ENCODE measurements at regions not wholly inside any gene's neighbourhood (a gene's known extent, or its start where the extent isn't known, plus 50 kb on each side); places are given as distances from the start of the nearest gene placed in this dataset.

DNA sequence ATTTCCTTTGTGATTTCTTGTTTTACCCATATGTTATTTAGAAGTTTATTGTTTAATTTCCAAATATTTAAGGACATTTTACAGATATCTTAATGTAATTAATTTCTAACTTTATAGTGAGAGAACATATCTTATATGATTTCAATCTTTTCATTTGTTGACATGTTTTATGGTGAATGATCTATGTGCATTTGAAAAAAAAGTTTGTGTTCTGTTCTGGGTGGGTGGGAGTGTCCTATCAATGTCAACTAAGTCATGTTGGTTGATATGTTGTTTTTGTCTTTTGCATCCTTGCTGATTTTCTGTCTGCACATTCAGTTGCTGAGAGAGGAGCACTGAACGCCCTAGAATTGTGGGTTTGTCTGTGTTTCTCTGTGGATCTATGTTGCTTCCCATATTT, 50.3 kb upstream of the CBFA2T3 start:
- peaks cover 10% of the 10 kb centered on the region for H3K9me3 Mint-ChIP-seq
- peaks cover 4% of the 10 kb centered on the region for H3K36me3 Mint-ChIP-seq
- no peaks in the 10 kb centered on the region for H3K27me3 Mint-ChIP-seq
- H3K27ac Mint-ChIP-seq, result no peak overlapping the region
- peaks cover 37% of the 10 kb centered on the region for H3K4me1 Mint-ChIP-seq
- H3K4me3 Mint-ChIP-seq, result no peak overlapping the region

DNA sequence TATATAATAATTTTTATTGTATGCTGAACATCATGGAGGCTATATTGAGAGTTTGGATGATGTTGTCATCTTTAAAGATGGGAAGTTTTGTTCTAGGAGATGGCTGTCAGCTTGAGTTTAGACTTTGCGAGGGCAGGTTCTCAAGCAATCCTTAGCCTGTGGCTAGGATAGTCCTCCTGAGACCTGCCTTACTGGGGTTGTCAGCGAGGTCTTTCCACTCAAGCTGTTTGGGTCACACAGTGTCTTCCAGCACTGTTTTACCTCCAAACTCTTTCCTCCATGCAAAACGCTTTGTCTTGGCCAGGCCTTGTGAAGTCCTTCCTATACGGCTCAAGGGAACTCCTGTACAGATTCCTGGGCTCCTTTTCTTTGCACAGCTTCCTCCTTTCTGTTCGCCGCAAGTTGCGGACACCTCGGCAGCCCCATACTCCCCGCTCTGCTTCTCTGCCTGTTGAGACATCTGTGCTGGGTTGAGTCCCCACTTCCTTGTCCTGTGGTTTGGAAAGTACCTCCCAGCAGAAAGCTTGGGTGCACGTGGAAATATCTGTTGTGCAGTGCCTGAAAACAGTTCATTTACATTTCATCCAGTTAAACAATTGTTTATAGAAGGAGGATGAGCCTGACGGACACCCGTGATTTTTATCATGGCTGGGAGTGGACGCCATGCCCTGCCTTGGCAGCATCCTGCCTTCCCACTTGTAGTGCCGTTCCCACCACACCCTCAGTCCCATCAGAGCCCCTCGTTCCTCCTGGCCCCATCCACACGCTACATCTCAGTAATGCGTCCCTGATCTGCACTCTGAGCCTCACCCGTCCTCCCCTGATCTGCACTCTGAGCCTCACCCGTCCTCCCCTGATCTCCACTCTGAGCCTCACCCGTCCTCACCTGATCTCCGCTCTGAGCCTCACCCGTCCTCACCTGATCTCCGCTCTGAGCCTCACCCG, 55.0 kb upstream of the CBFA2T3 start:
- H3K27ac Mint-ChIP-seq, result peak overlapping the region; percentile 95
- H3K4me3 Mint-ChIP-seq, result peak overlapping the region; percentile 83
- H3K9me3 Mint-ChIP-seq, result peaks cover 5% of the 10 kb centered on the region
- no peaks in the 10 kb centered on the region for H3K36me3 Mint-ChIP-seq
- no peaks in the 10 kb centered on the region for H3K27me3 Mint-ChIP-seq
- H3K4me1 Mint-ChIP-seq, result peaks cover 51% of the 10 kb centered on the region

DNA sequence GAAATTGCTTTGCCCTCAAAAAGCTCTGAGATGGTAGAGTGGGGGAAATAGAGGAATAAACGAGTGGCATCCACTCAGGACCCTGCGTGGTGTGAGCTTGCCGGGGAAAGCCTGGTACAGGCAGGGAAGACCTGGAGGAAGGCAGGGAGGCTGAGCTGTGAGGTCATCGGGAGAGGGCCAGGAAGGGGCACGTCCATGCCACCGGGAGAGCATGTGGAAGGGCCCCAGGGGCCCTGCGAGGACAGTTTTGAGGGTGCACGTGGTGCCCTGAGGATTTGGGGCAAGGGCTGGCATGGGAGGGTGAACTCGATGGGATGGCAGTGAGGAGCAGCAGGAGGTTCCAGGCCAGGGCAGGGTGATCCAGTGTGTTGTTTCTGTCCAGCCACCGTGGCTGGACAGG, 56.3 kb upstream of the CBFA2T3 start:
- Mint-ChIP-seq H3K36me3 (no peaks in the 10 kb centered on the region), H3K4me1 (peaks cover 46% of the 10 kb centered on the region), H3K27me3 (no peaks in the 10 kb centered on the region), H3K4me3 (no peak overlapping the region), H3K9me3 (peaks cover 5% of the 10 kb centered on the region), H3K27ac (peak overlapping the region; percentile 76)

- Mint-ChIP-seq H3K27ac (no peak overlapping the region), H3K4me1 (peaks cover 46% of the 10 kb centered on the region)
These were observed 57.0 kb upstream of the CBFA2T3 start for GRCh38 chr16:89033796-89034572.

DNA sequence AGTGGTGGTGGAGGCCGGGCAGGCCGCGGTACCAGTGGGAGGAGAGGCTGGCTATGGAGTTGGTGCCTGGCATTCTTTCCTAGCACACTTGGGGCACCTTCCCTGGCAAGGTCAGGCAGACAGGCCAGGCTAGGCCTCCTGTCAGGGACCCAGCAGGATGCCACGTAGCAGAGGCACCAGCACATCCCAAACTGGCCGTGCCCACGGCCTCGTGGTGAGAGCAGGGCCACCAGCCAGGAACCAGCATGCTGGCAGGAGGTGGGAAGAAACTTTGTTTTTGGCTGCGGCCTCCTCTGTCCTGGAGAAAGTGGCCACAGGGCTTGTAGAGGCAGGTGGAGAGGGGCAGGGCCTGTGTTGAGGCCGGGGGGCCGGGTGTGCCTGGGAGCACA, 57.6 kb upstream of the CBFA2T3 start:
- H3K4me1 Mint-ChIP-seq, result peaks cover 46% of the 10 kb centered on the region
- no peak overlapping the region for H3K27ac Mint-ChIP-seq
- no peaks in the 10 kb centered on the region for H3K27me3 Mint-ChIP-seq
- H3K36me3 Mint-ChIP-seq, result no peaks in the 10 kb centered on the region
- no peak overlapping the region for H3K4me3 Mint-ChIP-seq
- peaks cover 5% of the 10 kb centered on the region for H3K9me3 Mint-ChIP-seq

More at GRCh38 chr16:89033796-89034572, 57.0 kb upstream of the CBFA2T3 start:
- Mint-ChIP-seq H3K9me3 (peaks cover 5% of the 10 kb centered on the region), H3K27me3 (no peaks in the 10 kb centered on the region), H3K36me3 (no peaks in the 10 kb centered on the region), H3K4me3 (no peak overlapping the region)

GRCh38 chr16:89034971-89035668, 58.1 kb upstream of the CBFA2T3 start:
- peaks cover 5% of the 10 kb centered on the region for H3K9me3 Mint-ChIP-seq
- no peaks in the 10 kb centered on the region for H3K27me3 Mint-ChIP-seq
- H3K4me3 Mint-ChIP-seq, result peak overlapping the region; percentile 26
- no peaks in the 10 kb centered on the region for H3K36me3 Mint-ChIP-seq
- H3K4me1 Mint-ChIP-seq, result peaks cover 46% of the 10 kb centered on the region
- peak overlapping the region; percentile 62 for H3K27ac Mint-ChIP-seq

- Mint-ChIP-seq H3K4me3 (no peak overlapping the region), H3K36me3 (no peaks in the 10 kb centered on the region), H3K9me3 (peaks cover 5% of the 10 kb centered on the region), H3K27ac (no peak overlapping the region), H3K27me3 (no peaks in the 10 kb centered on the region), H3K4me1 (peaks cover 44% of the 10 kb centered on the region)
These were observed 57.7 kb upstream of the ACSF3 start for GRCh38 chr16:89035669-89036570.

- H3K27ac Mint-ChIP-seq, result no peak overlapping the region
- H3K4me1 Mint-ChIP-seq, result peaks cover 38% of the 10 kb centered on the region
- no peaks in the 10 kb centered on the region for H3K36me3 Mint-ChIP-seq
- H3K9me3 Mint-ChIP-seq, result no peaks in the 10 kb centered on the region
- no peaks in the 10 kb centered on the region for H3K27me3 Mint-ChIP-seq
- no peak overlapping the region for H3K4me3 Mint-ChIP-seq
These were observed 56.9 kb upstream of the ACSF3 start for GRCh38 chr16:89036776-89037175.

- Mint-ChIP-seq H3K36me3 (no peaks in the 10 kb centered on the region), H3K4me1 (peaks cover 30% of the 10 kb centered on the region), H3K27me3 (no peaks in the 10 kb centered on the region), H3K27ac (no peak overlapping the region), H3K4me3 (no peak overlapping the region), H3K9me3 (no peaks in the 10 kb centered on the region)
These were observed 56.1 kb upstream of the ACSF3 start for GRCh38 chr16:89037261-89038152.

- H3K27ac Mint-ChIP-seq, result no peak overlapping the region
- H3K9me3 Mint-ChIP-seq, result no peaks in the 10 kb centered on the region
- no peaks in the 10 kb centered on the region for H3K27me3 Mint-ChIP-seq
- no peak overlapping the region for H3K4me3 Mint-ChIP-seq
- no peaks in the 10 kb centered on the region for H3K36me3 Mint-ChIP-seq
- H3K4me1 Mint-ChIP-seq, result peaks cover 24% of the 10 kb centered on the region
These were observed 55.4 kb upstream of the ACSF3 start for GRCh38 chr16:89038221-89038721.

DNA sequence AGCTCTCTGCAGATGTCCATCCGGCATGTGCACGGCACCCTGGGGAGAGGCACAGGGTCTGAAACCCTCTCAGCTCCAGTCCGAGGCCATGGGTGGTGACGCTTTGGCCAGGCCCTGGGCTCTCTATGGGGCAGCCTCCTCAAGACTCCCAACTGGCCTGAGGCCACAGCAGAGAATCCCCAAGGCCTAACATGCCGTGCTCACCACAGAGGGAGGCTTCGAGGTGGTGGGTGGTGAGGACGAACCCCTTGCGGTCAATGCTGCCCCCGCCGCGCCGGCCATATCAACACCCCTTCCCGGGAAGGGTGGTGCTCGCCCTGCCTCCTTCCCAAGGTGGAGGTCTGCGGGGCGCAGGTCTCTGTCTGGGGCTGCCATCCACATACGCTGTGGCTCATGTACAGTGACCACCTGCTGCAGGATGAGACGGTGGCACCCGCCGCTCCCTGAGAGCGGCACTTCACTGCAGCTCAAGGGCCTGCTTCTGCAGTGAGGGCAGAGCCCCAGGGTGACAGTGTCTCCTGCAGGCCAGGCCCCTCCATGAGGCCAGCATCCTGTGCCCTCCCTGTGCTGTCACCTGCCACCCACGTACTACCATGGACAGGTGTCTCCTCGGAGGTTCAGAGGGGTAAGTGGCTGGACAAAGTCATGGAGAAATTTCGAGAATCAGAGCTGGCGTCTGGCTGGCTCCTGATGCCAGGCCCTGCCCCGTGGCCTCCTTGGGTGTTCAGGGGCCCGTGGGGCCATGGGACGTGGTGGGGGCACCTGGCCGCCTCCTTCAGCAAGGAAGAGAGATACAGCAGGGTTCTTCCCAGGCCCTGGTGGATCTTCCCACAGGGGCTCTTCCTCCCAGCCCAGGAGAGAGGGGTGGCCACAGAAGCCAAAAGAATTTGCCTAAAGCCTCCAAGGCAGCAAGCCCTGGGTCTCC, 54.6 kb upstream of the ACSF3 start:
- H3K4me1 Mint-ChIP-seq, result peaks cover 18% of the 10 kb centered on the region
- no peaks in the 10 kb centered on the region for H3K9me3 Mint-ChIP-seq
- H3K27me3 Mint-ChIP-seq, result no peaks in the 10 kb centered on the region
- no peak overlapping the region for H3K4me3 Mint-ChIP-seq
- H3K36me3 Mint-ChIP-seq, result no peaks in the 10 kb centered on the region
- no peak overlapping the region for H3K27ac Mint-ChIP-seq

DNA sequence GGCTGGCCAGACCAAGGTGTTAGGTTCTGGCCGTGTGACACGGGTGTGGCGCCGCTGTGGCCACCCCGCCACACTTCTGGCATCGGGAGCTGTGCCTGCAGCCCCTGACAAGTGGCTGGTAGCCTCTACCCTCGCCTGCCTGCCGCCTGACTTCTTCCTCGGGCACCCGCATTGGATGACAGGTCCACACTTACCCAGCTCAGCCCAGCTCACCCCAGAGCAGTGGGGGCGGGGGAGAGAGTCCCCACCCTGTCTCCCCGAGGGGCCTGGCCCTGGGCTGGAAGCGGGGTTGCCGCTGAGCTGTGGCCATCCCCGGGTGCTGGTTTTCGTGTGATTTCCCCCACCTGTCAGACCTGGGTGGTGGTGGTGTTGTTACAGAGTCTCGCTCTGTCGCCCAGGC, 53.9 kb upstream of the ACSF3 start:
- Mint-ChIP-seq H3K4me3 (no peak overlapping the region), H3K4me1 (peaks cover 11% of the 10 kb centered on the region), H3K27ac (no peak overlapping the region), H3K9me3 (no peaks in the 10 kb centered on the region), H3K36me3 (no peaks in the 10 kb centered on the region), H3K27me3 (no peaks in the 10 kb centered on the region)

DNA sequence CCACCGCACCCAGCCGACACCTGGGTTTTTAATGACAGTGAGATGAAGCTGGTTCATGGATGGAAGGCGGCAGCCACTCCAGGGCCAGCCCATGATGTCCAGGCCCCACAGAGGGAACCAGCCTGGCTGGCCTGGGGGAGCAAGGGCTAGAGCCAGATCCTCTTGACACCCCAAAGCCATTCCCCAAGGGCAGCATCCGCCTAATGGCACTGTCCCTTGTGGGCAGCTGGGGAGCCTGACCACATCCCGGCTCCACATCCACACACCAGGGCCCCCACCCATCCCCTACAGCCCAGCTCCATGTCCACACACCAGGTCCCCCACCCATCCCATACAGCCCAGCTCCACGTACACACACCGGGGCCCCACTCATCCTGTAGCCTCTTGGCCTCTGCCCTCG, 53.3 kb upstream of the ACSF3 start:
- Mint-ChIP-seq H3K36me3 (no peaks in the 10 kb centered on the region), H3K4me3 (no peak overlapping the region), H3K27me3 (no peaks in the 10 kb centered on the region), H3K27ac (no peak overlapping the region), H3K4me1 (peaks cover 5% of the 10 kb centered on the region), H3K9me3 (no peaks in the 10 kb centered on the region)
